ENCODE measurements at regions not wholly inside any gene's neighbourhood (a gene's known extent, or its start where the extent isn't known, plus 50 kb on each side); places are given as distances from the start of the nearest gene placed in this dataset.
"Not testable (repeated sequence)": the region's sequence is repeated elsewhere in the genome, so short reads cannot be mapped to it uniquely, and the experiment has no call there.

- DNase-seq (ENCODE audit: low read depth): no peak
These were observed 788.7 kb upstream of the CHORDC1 start for GRCh38 chr11:91011503-91011902.

- no peak for DNase-seq (ENCODE audit: low read depth)
These were observed 782.6 kb upstream of the CHORDC1 start for GRCh38 chr11:91005458-91005857.

- no peak for DNase-seq (ENCODE audit: low read depth)
These were observed 774.4 kb upstream of the CHORDC1 start for GRCh38 chr11:90997241-90997640.

- not testable (repeated sequence) for DNase-seq (ENCODE audit: low read depth)
These were observed 749.3 kb upstream of the CHORDC1 start for GRCh38 chr11:90972159-90972558.

GRCh38 chr11:90947930-90948329 lies 725.1 kb upstream of the CHORDC1 start:
- DNase-seq (ENCODE audit: low read depth): no peak

- DNase-seq (ENCODE audit: low read depth): no peak
These were observed 707.4 kb upstream of the CHORDC1 start for GRCh38 chr11:90930252-90930651.

- no peak for DNase-seq (ENCODE audit: low read depth)
These were observed 696.5 kb upstream of the CHORDC1 start for GRCh38 chr11:90919332-90919731.

GRCh38 chr11:90916706-90917105 lies 693.9 kb upstream of the CHORDC1 start:
- DNase-seq (ENCODE audit: low read depth): no peak

GRCh38 chr11:90913131-90913668 lies 690.4 kb upstream of the CHORDC1 start:
- no peak for DNase-seq (ENCODE audit: low read depth)

- DNase-seq (ENCODE audit: low read depth): no peak
These were observed 689.8 kb upstream of the CHORDC1 start for GRCh38 chr11:90912631-90913030.

GRCh38 chr11:90911192-90911591 lies 688.3 kb upstream of the CHORDC1 start:
- no peak for DNase-seq (ENCODE audit: low read depth)

GRCh38 chr11:90908074-90908473 lies 685.2 kb upstream of the CHORDC1 start:
- no peak for DNase-seq (ENCODE audit: low read depth)

- no peak for DNase-seq (ENCODE audit: low read depth)
These were observed 673.0 kb upstream of the CHORDC1 start for GRCh38 chr11:90895850-90896249.

- DNase-seq (ENCODE audit: low read depth): no peak
These were observed 667.5 kb upstream of the CHORDC1 start for GRCh38 chr11:90890347-90890746.

GRCh38 chr11:90884181-90884580 lies 661.3 kb upstream of the CHORDC1 start:
- DNase-seq (ENCODE audit: low read depth): no peak

- no peak for DNase-seq (ENCODE audit: low read depth)
These were observed 652.1 kb upstream of the CHORDC1 start for GRCh38 chr11:90874986-90875385.

GRCh38 chr11:90874281-90874680 lies 651.4 kb upstream of the CHORDC1 start:
- no peak for DNase-seq (ENCODE audit: low read depth)

GRCh38 chr11:90867416-90867815 lies 644.6 kb upstream of the CHORDC1 start:
- no peak for DNase-seq (ENCODE audit: low read depth)

- no peak for DNase-seq (ENCODE audit: low read depth)
These were observed 633.9 kb upstream of the CHORDC1 start for GRCh38 chr11:90856790-90857189.

GRCh38 chr11:90855531-90855930 lies 632.7 kb upstream of the CHORDC1 start:
- DNase-seq (ENCODE audit: low read depth): no peak

- DNase-seq (ENCODE audit: low read depth): no peak
These were observed 628.3 kb upstream of the CHORDC1 start for GRCh38 chr11:90851196-90851595.

GRCh38 chr11:90849312-90849711 lies 626.5 kb upstream of the CHORDC1 start:
- DNase-seq (ENCODE audit: low read depth): no peak

- no peak for DNase-seq (ENCODE audit: low read depth)
These were observed 624.5 kb upstream of the CHORDC1 start for GRCh38 chr11:90847268-90847886.

- DNase-seq (ENCODE audit: low read depth): no peak
These were observed 623.8 kb upstream of the CHORDC1 start for GRCh38 chr11:90846628-90847027.

All from stromal cell of bone marrow (primary cell).